GM15510 (cell line): ENCODE measurements at regions not wholly inside any gene's neighbourhood (a gene's known extent, or its start where the extent isn't known, plus 50 kb on each side); places are given as distances from the start of the nearest gene placed in this dataset.

ENCODE experiments used
- POLR2A ChIP-seq: IDR thresholded peaks from 3 replicates; pipeline ENCODE4 v1.6.1; 2011; ENCODE audit warnings: borderline replicate concordance; ENCODE audit not compliant: insufficient read length; ENCODE audit errors: extremely low read depth

DNA sequence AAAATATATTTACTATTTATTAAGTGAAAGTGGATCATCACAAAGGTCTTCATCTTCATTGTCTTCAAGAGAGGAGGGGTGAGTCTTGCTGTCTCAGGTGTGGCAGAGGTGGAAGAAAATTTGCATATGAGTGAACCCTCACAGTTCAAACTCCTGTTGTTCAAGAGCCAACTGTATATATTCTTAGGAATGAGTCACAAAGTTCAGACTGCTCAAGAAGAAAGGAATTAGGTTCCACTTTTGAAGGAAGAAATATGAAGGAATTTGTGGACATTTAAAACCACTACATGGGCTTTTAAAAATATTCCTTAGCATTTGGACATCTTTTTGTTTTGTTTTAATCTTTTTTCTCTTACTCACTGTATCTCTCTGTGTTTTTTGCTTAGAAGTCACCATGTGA is 212.6 kb downstream of the INSIG2 start:
- no peak for TF ChIP-seq POLR2A

GRCh38 chr2:118296663-118297062 is 208.4 kb downstream of the INSIG2 start:
- no peak for TF ChIP-seq POLR2A

- no peak for TF ChIP-seq POLR2A
Measured at GRCh38 chr2:118295592-118296390, 207.5 kb downstream of the INSIG2 start.

GRCh38 chr2:118294063-118294462 is 205.8 kb downstream of the INSIG2 start:
- TF ChIP-seq POLR2A: no peak

DNA sequence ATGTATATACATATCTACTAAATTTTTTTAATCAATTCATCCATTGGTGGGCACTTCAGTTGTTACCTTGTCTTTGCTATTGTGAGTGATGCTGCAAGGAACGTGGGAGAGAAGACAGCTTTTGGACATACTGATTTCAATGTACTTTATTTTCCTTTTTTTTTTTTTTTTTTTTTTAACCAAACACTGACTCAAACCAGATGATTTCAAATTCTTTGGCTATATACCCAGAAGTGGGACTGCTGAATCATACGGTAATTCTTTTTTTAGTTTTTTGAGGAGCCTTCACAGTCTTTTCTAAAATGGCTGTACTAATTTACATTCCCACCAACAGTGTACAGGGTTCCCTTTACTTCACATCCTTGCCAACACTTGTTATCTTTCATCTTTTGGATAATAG is 204.7 kb downstream of the INSIG2 start:
- no peak for TF ChIP-seq POLR2A

DNA sequence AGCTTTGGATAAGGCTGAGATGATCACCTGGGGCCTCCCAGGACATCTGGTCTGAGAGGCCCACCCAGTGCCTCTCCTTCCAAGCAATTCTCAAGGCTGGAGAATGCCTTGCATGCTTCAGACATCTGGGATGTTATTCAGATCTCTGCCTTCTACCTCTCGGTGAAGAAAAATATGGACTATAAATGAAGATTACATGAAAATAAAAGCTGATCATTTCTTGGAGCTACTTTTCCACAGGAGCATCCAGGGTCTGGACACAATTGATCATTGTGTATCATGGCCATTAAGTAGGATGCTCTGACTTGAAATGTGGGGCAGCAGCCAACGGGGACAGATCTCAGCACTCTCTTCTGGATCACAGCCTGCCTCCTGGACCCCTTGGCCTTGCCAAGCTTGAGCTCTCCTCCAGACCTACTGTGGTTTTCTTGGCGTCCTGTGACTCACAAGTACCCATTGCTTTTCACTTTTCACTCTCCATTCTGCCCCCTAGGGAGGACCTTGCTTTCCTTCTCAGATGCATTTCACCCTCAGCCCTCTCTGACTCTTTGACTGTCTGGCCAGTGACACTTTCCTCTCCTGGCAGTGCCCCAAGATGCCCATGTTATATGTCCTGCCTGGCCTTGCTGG is 203.1 kb downstream of the INSIG2 start:
- no peak for TF ChIP-seq POLR2A

DNA sequence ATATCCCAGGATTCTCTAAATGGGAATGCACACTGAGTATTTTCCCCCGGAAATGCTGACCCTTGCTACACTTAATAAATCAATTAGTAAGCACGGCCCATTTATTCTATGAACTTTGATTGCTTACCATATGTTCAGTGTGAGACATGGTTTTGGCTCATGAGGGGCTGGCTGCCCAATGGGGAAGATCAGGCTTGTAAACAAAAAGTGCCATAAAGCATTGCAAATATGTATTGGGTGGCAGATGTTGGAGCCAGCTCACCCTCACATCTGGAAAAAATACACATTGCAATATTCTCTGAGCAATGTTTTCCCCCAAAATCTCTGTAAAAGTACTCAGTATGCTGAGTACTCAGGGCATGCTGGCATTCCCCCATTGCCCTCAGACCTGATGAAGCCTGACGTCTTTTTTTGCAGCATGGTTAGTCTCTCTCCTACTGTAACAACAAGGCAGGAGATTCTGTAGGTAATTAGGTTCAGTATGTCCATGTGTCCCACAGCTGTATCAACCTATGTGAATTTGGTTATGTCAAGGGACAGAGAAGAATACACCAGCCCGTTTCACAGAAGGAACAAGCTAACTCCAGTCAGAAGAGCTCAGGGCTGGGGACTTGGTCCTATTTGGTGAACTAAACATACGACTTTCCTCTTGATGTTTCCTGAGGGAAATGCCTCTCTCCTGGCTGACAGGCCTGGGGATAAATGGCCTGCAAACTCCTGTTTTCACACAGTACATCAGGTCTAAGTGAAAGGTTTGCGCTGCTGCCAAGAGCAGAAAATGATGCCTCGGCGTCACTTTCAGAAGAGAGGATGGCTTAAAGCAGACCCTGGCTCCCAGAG is 202.4 kb downstream of the INSIG2 start:
- no peak for TF ChIP-seq POLR2A

DNA sequence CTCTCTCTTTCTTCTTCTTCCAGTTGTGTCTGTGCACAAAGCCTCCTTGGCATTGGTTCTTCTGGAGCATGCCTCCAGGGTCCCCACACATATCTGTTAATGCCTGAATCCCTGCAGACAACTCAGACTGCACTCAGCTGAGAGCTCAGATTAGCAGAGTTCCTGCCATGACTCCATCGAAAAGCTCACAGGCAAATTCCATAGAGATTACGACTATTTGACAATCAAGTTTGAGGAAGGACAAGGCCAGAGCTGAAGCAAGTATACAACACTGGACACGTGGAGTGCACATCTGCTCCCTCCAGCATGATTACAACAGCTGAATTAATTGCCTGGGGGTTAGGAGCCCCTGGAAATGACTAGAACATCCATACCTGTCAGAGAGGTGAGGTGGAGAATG is 190.7 kb downstream of the INSIG2 start:
- TF ChIP-seq POLR2A: no peak

DNA sequence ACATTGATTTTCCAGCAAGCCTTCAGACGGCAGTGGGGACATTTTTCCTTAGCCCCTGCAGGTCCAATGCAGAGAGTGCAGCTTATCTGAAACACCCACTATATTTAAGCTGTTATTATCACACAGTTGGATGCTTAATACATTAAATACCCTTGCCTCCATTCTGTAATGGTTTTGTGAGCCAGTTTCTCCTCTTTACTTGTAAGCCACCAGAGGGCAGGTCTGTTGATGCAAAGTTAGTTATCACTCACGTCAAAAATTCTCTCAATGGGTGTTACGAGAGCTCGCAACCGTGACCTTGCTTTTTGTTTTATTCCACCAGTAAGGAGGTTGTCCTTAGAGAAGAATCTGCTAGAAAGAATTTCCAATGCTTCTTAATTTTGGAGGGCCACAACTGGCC is 189.8 kb downstream of the INSIG2 start:
- no peak for TF ChIP-seq POLR2A

- no peak for TF ChIP-seq POLR2A
Measured at GRCh38 chr2:118274841-118275510, 186.7 kb downstream of the INSIG2 start.

GRCh38 chr2:118272391-118272790 is 184.1 kb downstream of the INSIG2 start:
- TF ChIP-seq POLR2A: no peak

- TF ChIP-seq POLR2A: no peak
Measured at GRCh38 chr2:118269408-118270051, 181.3 kb downstream of the INSIG2 start.

DNA sequence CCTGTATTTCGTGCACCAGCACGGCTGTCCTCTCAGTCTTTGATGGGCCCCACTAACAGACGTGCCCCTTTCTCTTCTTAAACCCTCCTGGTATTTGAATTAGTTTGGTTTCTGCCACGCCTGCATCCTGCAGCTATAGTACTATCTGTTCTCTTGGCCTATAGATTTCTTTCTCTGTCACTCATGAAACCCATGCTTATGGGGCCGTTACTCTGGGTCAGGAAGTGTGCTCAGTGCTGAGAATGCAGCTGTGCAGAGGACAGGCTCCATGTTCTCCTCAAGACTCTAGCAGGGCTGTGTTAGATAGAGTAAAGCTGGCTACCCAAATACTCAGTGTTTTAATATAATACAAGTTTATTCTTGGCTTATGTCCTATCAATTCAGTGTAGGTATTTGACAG is 180.0 kb downstream of the INSIG2 start:
- TF ChIP-seq POLR2A: no peak

DNA sequence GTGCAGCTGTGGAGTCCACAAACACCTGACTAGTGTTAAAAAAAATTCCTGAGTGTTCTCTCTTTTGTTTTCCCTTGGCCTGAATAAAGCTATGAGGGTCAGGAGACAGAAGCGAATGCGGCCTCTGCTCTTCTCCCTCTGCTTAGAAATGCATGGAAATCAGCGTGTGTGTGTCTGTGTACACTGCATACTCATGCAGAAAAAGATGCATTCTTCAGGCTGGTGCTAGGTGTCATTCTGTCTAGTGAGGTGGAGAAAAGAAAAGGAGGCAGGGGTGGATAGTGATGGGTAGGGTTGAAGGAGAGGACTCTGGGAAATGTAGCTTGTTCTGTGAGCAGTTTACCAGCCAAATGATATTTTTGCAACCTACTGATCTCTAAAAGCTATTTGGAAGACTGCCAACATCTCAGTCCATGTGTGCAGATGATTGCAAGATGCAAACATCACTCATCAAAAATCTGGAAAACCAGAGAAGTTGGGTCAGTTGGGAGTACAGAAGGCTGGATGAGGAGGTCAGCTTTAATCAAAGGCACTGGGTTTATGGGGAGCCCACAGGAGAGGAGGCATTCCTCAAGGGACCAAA is 177.7 kb downstream of the INSIG2 start:
- TF ChIP-seq POLR2A: no peak
